GM12874 (cell line): ENCODE measurements at regions not wholly inside any gene's neighbourhood (a gene's known extent, or its start where the extent isn't known, plus 50 kb on each side); places are given as distances from the start of the nearest gene placed in this dataset.

Experiments used
- TF ChIP-seq, protein P1 (sequence below): IDR thresholded peaks from 2 replicates; pipeline ENCODE4 v1.5.1; 2011; ENCODE audit warnings: low read depth, mild to moderate bottlenecking, control low read depth, low read length, moderate library complexity; ENCODE audit not compliant: insufficient read depth

DNA sequence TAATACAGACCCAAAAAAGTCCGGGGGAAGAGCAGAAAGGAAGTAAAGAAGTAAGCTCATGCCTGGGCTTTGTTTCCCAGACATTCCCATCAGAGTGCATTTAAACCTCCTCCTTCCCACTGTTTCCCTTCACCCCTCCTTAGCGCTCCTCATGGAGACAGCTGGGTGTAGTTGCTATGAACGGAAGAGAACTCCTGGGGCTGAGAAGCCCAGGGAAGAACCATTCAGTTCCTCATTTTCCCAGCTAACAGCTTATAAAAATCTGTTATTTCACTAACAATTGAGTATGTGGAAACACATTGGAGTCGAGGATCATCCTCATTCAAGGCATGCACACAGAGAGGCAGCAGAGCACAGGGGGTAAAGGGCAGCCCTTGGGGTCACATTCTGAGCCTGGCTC is 299.3 kb downstream of the SHQ1 start:
- TF ChIP-seq, protein P1, sequence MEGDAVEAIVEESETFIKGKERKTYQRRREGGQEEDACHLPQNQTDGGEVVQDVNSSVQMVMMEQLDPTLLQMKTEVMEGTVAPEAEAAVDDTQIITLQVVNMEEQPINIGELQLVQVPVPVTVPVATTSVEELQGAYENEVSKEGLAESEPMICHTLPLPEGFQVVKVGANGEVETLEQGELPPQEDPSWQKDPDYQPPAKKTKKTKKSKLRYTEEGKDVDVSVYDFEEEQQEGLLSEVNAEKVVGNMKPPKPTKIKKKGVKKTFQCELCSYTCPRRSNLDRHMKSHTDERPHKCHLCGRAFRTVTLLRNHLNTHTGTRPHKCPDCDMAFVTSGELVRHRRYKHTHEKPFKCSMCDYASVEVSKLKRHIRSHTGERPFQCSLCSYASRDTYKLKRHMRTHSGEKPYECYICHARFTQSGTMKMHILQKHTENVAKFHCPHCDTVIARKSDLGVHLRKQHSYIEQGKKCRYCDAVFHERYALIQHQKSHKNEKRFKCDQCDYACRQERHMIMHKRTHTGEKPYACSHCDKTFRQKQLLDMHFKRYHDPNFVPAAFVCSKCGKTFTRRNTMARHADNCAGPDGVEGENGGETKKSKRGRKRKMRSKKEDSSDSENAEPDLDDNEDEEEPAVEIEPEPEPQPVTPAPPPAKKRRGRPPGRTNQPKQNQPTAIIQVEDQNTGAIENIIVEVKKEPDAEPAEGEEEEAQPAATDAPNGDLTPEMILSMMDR: no peak

GRCh38 chr3:72548461-72548860 is 299.8 kb downstream of the SHQ1 start:
- TF ChIP-seq, protein P1: no peak

DNA sequence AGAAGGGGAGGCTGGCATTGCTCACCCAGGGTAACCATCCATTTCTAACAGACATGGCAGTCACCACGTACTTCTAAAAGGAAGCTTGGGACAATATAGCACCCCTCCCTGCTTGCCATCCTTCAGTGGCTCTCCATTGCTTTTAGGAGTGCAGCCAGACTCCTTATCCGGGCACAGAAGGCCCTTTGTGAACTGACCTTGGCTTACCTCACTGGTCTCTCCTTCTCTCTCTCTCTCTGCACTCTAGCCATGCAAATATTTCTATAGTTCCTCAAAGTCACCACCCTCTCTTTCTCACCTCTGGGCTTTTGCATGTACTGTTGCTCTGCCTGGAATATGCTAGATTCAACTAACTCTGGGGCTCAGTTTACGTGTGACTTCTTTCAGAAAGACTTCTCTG is 301.1 kb downstream of the SHQ1 start:
- TF ChIP-seq, protein P1: no peak

DNA sequence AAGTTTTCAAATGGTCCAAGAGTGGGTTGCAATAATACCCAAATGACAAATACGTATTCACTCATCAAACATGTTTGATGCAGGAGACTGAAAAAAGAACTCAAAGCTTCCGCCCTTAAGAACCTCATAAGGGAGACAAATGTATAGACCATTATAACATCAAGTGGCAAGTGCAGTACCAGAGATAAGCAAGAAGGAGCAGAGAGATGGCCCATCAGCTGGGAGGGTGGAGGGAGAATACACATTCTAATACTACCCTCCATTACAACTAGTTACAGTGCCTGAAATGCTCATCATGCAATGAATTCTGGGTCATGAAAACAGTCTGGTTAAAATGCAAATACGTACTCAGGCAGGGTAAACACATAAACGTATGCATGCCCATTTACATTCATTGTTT is 304.0 kb downstream of the SHQ1 start:
- TF ChIP-seq, protein P1: no peak

GRCh38 chr3:72543246-72543645 is 305.0 kb downstream of the SHQ1 start:
- TF ChIP-seq, protein P1: no peak

GRCh38 chr3:72542781-72543180 is 305.5 kb downstream of the SHQ1 start:
- TF ChIP-seq, protein P1: no peak

DNA sequence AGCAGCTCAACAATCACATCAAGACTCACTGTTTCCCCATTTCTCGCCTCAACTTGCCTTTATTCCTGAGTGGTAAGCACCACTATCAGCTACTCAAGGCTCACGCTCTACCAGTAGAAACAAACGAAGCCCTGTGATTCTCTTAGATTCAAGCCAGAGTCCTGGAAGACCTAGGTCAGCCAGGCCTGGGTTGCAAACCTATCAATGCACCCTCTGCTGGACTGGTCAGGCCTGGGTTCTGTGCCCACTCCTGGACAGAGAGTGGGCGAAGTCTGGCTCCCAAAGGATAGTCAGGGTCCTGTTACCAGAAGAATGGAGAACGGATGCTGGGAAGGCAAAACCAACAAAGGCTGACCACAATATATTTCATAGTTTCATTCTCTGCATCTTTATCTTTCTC is 308.4 kb downstream of the SHQ1 start:
- TF ChIP-seq, protein P1: no peak
